PC-9 (cell line): ENCODE measurements at regions not wholly inside any gene's neighbourhood (a gene's known extent, or its start where the extent isn't known, plus 50 kb on each side); places are given as distances from the start of the nearest gene placed in this dataset.

ENCODE experiments used
- EZH2 ChIP-seq: fragments of 200-600 bp; sonication (generic); IDR thresholded peaks from 2 replicates; pipeline ENCODE4 v1.8.0; 2017; ENCODE audit warnings: antibody characterized with exemption, low read depth
- TF ChIP-seq, protein P1 (sequence below): fragments of 200-600 bp; sonication (generic); conservative IDR thresholded peaks from 2 replicates; pipeline ENCODE4 v1.6.1; 2017; ENCODE audit warnings: mixed run types, antibody characterized with exemption, mild to moderate bottlenecking, moderate library complexity

DNA sequence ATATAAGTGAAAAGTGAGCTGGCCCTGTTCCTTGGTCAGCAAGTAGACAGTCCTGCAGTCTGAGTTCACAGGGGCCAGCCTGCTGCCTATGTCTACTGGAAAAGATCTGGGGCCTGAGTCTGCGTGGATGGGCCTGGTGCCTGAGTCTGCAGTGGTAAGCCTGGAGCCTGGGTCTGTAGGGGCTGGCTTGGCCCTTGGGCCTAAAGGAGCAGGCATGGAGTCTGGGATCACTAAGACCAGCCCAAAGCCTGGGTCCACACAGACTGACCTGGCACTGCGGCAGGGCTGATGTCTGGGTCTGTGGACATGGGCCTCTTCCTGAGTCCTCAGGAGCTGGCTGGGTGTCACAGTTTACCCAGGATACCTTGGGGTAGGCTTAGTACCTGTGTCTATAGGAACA, 95.4 kb downstream of the KLHL28 start:
- TF ChIP-seq, protein P1, sequence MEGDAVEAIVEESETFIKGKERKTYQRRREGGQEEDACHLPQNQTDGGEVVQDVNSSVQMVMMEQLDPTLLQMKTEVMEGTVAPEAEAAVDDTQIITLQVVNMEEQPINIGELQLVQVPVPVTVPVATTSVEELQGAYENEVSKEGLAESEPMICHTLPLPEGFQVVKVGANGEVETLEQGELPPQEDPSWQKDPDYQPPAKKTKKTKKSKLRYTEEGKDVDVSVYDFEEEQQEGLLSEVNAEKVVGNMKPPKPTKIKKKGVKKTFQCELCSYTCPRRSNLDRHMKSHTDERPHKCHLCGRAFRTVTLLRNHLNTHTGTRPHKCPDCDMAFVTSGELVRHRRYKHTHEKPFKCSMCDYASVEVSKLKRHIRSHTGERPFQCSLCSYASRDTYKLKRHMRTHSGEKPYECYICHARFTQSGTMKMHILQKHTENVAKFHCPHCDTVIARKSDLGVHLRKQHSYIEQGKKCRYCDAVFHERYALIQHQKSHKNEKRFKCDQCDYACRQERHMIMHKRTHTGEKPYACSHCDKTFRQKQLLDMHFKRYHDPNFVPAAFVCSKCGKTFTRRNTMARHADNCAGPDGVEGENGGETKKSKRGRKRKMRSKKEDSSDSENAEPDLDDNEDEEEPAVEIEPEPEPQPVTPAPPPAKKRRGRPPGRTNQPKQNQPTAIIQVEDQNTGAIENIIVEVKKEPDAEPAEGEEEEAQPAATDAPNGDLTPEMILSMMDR, result no peak
- TF ChIP-seq EZH2, result no peak
